ENCODE measurements at regions not wholly inside any gene's neighbourhood (a gene's known extent, or its start where the extent isn't known, plus 50 kb on each side); places are given as distances from the start of the nearest gene placed in this dataset.

DNA sequence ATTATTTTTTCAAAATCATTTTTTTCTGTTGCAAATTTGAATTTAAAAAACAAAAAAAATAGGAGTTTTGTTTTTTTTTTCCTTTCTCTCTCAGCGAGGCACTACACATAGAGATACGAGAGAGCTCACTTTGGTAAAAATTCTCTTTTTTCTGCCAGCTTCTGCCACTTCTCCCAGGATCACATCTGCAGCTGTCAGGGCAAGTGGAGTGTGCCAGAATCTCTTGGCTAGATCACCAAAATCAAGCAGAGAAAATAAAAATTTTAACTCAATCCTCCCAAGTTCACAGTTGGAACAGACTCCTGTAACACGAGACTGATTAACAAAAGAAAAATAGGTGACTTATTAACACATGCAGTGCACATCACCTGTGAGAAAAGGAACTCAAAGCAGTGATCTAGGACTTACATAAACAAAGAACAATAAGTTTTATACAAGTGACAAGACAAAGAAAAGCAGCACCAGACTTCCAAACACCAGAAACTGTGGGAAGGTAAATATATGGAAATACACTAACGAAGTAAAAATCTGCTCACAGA, 213.2 kb upstream of the ZFP42 start:
- TF ChIP-seq GATA2 (IDR thresholded peaks at IDR 0.05; ENCODE audit: low read depth, low read length) (no peak), GATA3 (IDR thresholded peaks at IDR 0.05; ENCODE audit: low read depth, low read length) (no peak)

- TF ChIP-seq GATA2 (IDR thresholded peaks at IDR 0.05; ENCODE audit: low read depth, low read length) (no peak), GATA3 (IDR thresholded peaks at IDR 0.05; ENCODE audit: low read depth, low read length) (no peak)
Measured at GRCh38 chr4:187786190-187786589, 209.4 kb upstream of the ZFP42 start.

GRCh38 chr4:187789078-187789477, 206.5 kb upstream of the ZFP42 start:
- no peak for TF ChIP-seq GATA2 (IDR thresholded peaks at IDR 0.05; ENCODE audit: low read depth, low read length)
- no peak for TF ChIP-seq GATA3 (IDR thresholded peaks at IDR 0.05; ENCODE audit: low read depth, low read length)

DNA sequence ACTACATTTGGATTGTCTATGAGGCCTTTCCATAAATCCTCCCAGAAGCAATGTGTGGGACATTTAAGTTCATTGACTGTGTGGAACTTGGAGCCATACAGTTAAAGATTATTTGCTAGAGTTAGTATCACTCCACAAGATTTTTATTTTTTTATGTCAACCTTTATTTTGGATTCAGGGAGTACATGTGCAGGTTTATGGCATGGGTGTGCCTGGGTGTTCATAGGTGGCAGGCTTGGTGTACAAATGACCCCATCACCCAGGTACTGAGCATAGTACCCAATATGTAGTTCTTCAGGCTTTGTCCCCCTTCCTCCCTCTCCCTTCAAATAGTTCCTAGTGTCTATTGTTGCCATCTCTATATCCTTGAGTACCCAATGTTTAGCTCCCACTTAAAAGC, 199.8 kb upstream of the ZFP42 start:
- TF ChIP-seq GATA2 (IDR thresholded peaks at IDR 0.05; ENCODE audit: low read depth, low read length) = no peak
- no peak for TF ChIP-seq GATA3 (IDR thresholded peaks at IDR 0.05; ENCODE audit: low read depth, low read length)

- TF ChIP-seq GATA2 (IDR thresholded peaks at IDR 0.05; ENCODE audit: low read depth, low read length) (no peak), GATA3 (IDR thresholded peaks at IDR 0.05; ENCODE audit: low read depth, low read length) (no peak)
Measured at GRCh38 chr4:187798385-187798784, 197.2 kb upstream of the ZFP42 start.

- TF ChIP-seq GATA2 (IDR thresholded peaks at IDR 0.05; ENCODE audit: low read depth, low read length) (no peak), GATA3 (IDR thresholded peaks at IDR 0.05; ENCODE audit: low read depth, low read length) (no peak)
Measured at GRCh38 chr4:187799735-187800134, 195.8 kb upstream of the ZFP42 start.

DNA sequence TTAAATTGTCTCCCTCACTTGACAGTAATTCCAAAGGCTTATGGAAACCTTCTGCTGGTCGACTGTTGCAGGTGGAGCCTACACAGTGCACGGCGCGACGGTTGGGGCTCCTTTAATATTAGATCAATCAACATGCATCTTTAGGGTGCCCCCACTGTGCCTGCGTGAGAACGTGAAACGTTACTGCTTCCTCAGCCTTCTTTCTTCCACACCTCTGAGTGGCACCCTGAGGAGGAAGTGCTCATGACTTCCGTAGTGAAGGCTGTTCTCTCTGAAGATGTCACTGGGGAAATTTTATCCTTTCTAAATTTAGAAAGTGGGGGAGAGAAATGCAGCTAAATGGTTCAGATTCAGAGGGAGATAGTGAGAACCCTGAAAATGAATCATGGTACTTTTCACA, 184.0 kb upstream of the ZFP42 start:
- TF ChIP-seq GATA2 (IDR thresholded peaks at IDR 0.05; ENCODE audit: low read depth, low read length) (no peak), GATA3 (IDR thresholded peaks at IDR 0.05; ENCODE audit: low read depth, low read length) (no peak)

DNA sequence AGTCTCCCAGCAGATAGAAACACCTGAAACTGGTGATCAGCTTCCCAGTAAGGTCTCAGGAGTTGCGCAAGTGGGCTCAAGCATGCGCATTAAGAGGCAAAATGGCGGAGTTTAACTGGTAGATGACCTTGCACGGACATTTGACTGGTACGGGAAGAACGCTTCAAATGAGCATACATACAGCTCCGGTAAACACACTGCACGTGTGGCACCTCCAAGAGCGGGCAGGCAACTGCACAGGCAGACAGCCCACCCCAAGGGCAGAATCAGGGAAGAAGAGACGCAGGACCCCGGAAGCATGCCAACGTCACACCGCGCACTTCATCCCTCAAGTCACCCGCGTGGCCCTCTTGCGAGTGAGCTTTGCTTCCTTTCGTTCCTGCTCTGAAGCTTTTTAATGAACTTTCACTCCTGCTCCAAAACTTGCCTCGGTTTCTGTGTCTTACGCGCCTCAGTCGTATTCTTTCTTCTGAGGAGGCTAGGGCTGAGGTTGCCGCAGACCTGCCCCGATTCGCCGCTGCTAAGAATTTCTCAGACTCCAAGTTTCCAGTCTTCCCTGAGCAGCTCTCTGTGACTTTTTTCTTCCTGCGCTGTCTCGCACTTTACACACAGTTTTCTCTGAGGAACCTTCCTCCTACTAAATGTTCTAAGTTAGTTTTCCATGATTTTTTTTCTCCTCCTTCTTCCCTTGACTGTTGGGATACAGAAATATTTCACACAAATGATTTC, 180.7 kb upstream of the ZFP42 start:
- TF ChIP-seq GATA2 (IDR thresholded peaks at IDR 0.05; ENCODE audit: low read depth, low read length) (no peak), GATA3 (IDR thresholded peaks at IDR 0.05; ENCODE audit: low read depth, low read length) (no peak)

GRCh38 chr4:187826725-187827124, 168.8 kb upstream of the ZFP42 start:
- TF ChIP-seq GATA2 (IDR thresholded peaks at IDR 0.05; ENCODE audit: low read depth, low read length) = no peak
- TF ChIP-seq GATA3 (IDR thresholded peaks at IDR 0.05; ENCODE audit: low read depth, low read length) = no peak

GRCh38 chr4:187827631-187828030, 167.9 kb upstream of the ZFP42 start:
- TF ChIP-seq GATA3 (IDR thresholded peaks at IDR 0.05; ENCODE audit: low read depth, low read length) = no peak
- no peak for TF ChIP-seq GATA2 (IDR thresholded peaks at IDR 0.05; ENCODE audit: low read depth, low read length)

DNA sequence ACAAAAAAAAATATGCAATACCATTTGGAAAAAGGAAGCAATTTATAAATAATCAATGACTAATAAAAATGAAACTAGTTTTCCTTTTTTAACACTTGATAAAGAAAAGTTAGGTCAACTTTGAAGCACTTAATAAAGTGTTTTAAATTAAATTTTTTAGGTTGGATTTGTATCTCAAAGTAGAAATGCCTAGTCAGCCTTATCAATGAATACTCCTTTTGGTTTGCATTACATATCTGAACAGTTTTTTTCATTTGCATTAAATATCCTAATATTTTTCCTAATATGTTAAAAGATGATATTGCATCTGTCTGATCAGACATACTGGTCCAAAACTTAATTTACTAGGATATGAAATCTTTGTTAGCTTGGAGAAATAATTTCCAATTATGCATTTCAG, 155.8 kb upstream of the ZFP42 start:
- no peak for TF ChIP-seq GATA3 (IDR thresholded peaks at IDR 0.05; ENCODE audit: low read depth, low read length)

GRCh38 chr4:187840814-187841213, 154.8 kb upstream of the ZFP42 start:
- TF ChIP-seq GATA3 (IDR thresholded peaks at IDR 0.05; ENCODE audit: low read depth, low read length) (no peak), GATA2 (IDR thresholded peaks at IDR 0.05; ENCODE audit: low read depth, low read length) (no peak)

GRCh38 chr4:187849556-187850225, 145.9 kb upstream of the ZFP42 start:
- TF ChIP-seq GATA3 (IDR thresholded peaks at IDR 0.05; ENCODE audit: low read depth, low read length) (no peak), GATA2 (IDR thresholded peaks at IDR 0.05; ENCODE audit: low read depth, low read length) (no peak)

- TF ChIP-seq GATA2 (IDR thresholded peaks at IDR 0.05; ENCODE audit: low read depth, low read length) (no peak), GATA3 (IDR thresholded peaks at IDR 0.05; ENCODE audit: low read depth, low read length) (no peak)
Measured at GRCh38 chr4:187865914-187866313, 129.7 kb upstream of the ZFP42 start.

DNA sequence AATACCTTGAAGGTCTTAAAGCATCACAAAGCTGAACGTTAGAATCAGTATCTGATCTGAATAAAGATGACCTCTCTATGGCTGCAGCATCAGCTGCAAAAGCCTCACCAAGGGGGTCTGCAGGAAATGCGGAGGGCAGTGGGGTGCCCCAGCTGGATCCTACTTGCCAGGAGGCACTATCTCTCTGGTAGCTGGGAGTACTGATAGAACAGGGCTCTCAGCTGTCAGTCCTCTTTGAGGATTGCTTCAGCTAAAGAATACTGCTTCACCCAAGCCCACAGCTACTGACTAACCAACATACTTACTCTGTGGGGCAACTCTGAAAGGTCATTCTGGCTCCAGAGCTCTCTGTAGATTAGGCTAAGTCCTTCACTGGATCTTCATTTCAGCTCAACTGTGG, 112.5 kb upstream of the ZFP42 start:
- TF ChIP-seq GATA2 (IDR thresholded peaks at IDR 0.05; ENCODE audit: low read depth, low read length) (no peak), GATA3 (IDR thresholded peaks at IDR 0.05; ENCODE audit: low read depth, low read length) (no peak)
